HG03175 (cell line): ENCODE measurements at regions not wholly inside any gene's neighbourhood (a gene's known extent, or its start where the extent isn't known, plus 50 kb on each side); places are given as distances from the start of the nearest gene placed in this dataset.
"Not testable (repeated sequence)": the region's sequence is repeated elsewhere in the genome, so short reads cannot be mapped to it uniquely, and the experiment has no call there.

Source experiments
- ATAC-seq: cut with Tn5 transposase; IDR thresholded peaks from one replicate; pipeline ENCODE4 v1.9.1; 2021; ENCODE audit warnings: mild to moderate bottlenecking, moderate library complexity; ENCODE audit not compliant: unreplicated experiment

GRCh38 chr12:33514893-33515292 lies 75.3 kb upstream of the SYT10 start:
- ATAC-seq: no peak

GRCh38 chr12:33519566-33519965 lies 79.9 kb upstream of the SYT10 start:
- no peak for ATAC-seq

- not testable (repeated sequence) for ATAC-seq
These were observed 81.1 kb upstream of the SYT10 start for GRCh38 chr12:33520505-33521302.

GRCh38 chr12:33529031-33529430 lies 89.4 kb upstream of the SYT10 start:
- no peak for ATAC-seq

GRCh38 chr12:33529810-33530209 lies 90.2 kb upstream of the SYT10 start:
- ATAC-seq: no peak

GRCh38 chr12:33531261-33531660 lies 91.6 kb upstream of the SYT10 start:
- no peak for ATAC-seq

- no peak for ATAC-seq
These were observed 93.9 kb upstream of the SYT10 start for GRCh38 chr12:33533527-33533926.

- ATAC-seq: no peak
These were observed 96.8 kb upstream of the SYT10 start for GRCh38 chr12:33536431-33536830.

- no peak for ATAC-seq
These were observed 106.4 kb upstream of the SYT10 start for GRCh38 chr12:33546004-33546403.

- no peak for ATAC-seq
These were observed 107.5 kb upstream of the SYT10 start for GRCh38 chr12:33547084-33547483.

- ATAC-seq: not testable (repeated sequence)
These were observed 110.6 kb upstream of the SYT10 start for GRCh38 chr12:33550214-33550613.

GRCh38 chr12:33551006-33551405 lies 111.4 kb upstream of the SYT10 start:
- no peak for ATAC-seq

GRCh38 chr12:33555128-33555527 lies 115.5 kb upstream of the SYT10 start:
- ATAC-seq: no peak

- no peak for ATAC-seq
These were observed 121.1 kb upstream of the SYT10 start for GRCh38 chr12:33560653-33561208.

GRCh38 chr12:33562401-33562800 lies 122.8 kb upstream of the SYT10 start:
- ATAC-seq: no peak

- ATAC-seq: no peak
These were observed 126.8 kb upstream of the SYT10 start for GRCh38 chr12:33566403-33566802.

- ATAC-seq: no peak
These were observed 135.7 kb upstream of the SYT10 start for GRCh38 chr12:33575346-33575745.

GRCh38 chr12:33581613-33582122 lies 142.0 kb upstream of the SYT10 start:
- ATAC-seq: no peak

- ATAC-seq: no peak
These were observed 147.0 kb upstream of the SYT10 start for GRCh38 chr12:33586576-33586975.

GRCh38 chr12:33587354-33587753 lies 147.7 kb upstream of the SYT10 start:
- no peak for ATAC-seq

- peak; percentile 87 for ATAC-seq
These were observed 148.4 kb upstream of the SYT10 start for GRCh38 chr12:33587784-33588712.
